Peyer's patch (tissue), 4 donors: ENCODE measurements at regions not wholly inside any gene's neighbourhood (a gene's known extent, or its start where the extent isn't known, plus 50 kb on each side); places are given as distances from the start of the nearest gene placed in this dataset.

Experiments used
- DNase-seq, 3 donors: peaks; one replicate each; pipeline ENCODE4 v3.0.0-alpha.2; 2017 to 2019
- H3K27ac ChIP-seq, 4 donors: fragments of 200-600 bp; sonication (generic); one replicate each; pipeline ENCODE4 v1.5.1; 2016 to 2019
- H3K27me3 ChIP-seq, 2 donors: fragments of 200-600 bp; sonication (generic); one replicate each; pipeline ENCODE4 v1.5.1; 2019
- H3K36me3 ChIP-seq, 3 donors: fragments of 200-600 bp; sonication (generic); one replicate each; pipeline ENCODE4 v1.5.1; 2016 to 2019
- H3K4me1 ChIP-seq, 4 donors: fragments of 200-600 bp; sonication (generic); one replicate each; pipeline ENCODE4 v1.5.1; 2016 to 2019
- H3K4me3 ChIP-seq, 4 donors: fragments of 200-600 bp; sonication (generic); 1 replicate in 3 of 4; 2 replicates in 1 of 4; pipeline ENCODE4 v1.5.1; 2016 to 2019; ENCODE audit warnings: mild to moderate bottlenecking in 1 of 4
- H3K9me3 ChIP-seq, 4 donors: fragments of 200-600 bp; sonication (generic); one replicate each; pipeline ENCODE4 v1.5.1; 2016 to 2019; ENCODE audit warnings: mild to moderate bottlenecking in 1 of 4
- CTCF ChIP-seq, 6 experiments: fragments of 450-650 bp in 4 of 6; fragments of 200-600 bp in 2 of 6; sonication (generic) in 1 of 6; IDR thresholded peaks; one replicate each; pipeline ENCODE4 v1.5.1; 2017 to 2019; ENCODE audit warnings: antibody characterized with exemption in 6 of 6, mild to moderate bottlenecking in 3 of 6, moderate library complexity in 1 of 6
- POLR2A ChIP-seq, 2 donors: fragments of 450-650 bp; IDR thresholded peaks; one replicate each; pipeline ENCODE4 v1.5.1; 2017; ENCODE audit warnings: antibody characterized with exemption in 2 of 2, mild to moderate bottlenecking in 2 of 2, moderate library complexity in 2 of 2

GRCh38 chr3:161913786-161914389 is 417.3 kb downstream of the OTOL1 start:
- Histone ChIP-seq H3K27me3 (no peaks in the 10 kb centered on the region), H3K9me3 (no peaks in the 10 kb centered on the region), H3K4me1 (no peaks in the 10 kb centered on the region), H3K36me3 (no peaks in the 10 kb centered on the region), H3K27ac (no peak overlapping the region), H3K4me3 (no peak overlapping the region)
- TF ChIP-seq CTCF (IDR thresholded peaks at IDR 0.05) (no peak), POLR2A (IDR thresholded peaks at IDR 0.05) (no peak)
- no peak for DNase-seq

GRCh38 chr3:161914703-161915417 is 418.3 kb downstream of the OTOL1 start:
- H3K9me3 ChIP-seq, result no peaks in the 10 kb centered on the region
- peak in 1 of 3 donors; percentile 46 for DNase-seq
- H3K27me3 ChIP-seq, result no peaks in the 10 kb centered on the region
- no peak overlapping the region for H3K4me3 ChIP-seq
- H3K36me3 ChIP-seq, result no peaks in the 10 kb centered on the region
- no peak overlapping the region for H3K27ac ChIP-seq
- H3K4me1 ChIP-seq, result no peaks in the 10 kb centered on the region
- TF ChIP-seq CTCF (IDR thresholded peaks at IDR 0.05), result peak in 2 of 6 experiments; percentile 8 to 24
- no peak for TF ChIP-seq POLR2A (IDR thresholded peaks at IDR 0.05)

GRCh38 chr3:161915418-161915750 is 418.8 kb downstream of the OTOL1 start:
- Histone ChIP-seq H3K36me3 (no peaks in the 10 kb centered on the region), H3K9me3 (no peaks in the 10 kb centered on the region), H3K27me3 (no peaks in the 10 kb centered on the region), H3K4me1 (no peaks in the 10 kb centered on the region), H3K4me3 (no peak overlapping the region), H3K27ac (no peak overlapping the region)
- TF ChIP-seq CTCF (IDR thresholded peaks at IDR 0.05), result no peak
- no peak for TF ChIP-seq POLR2A (IDR thresholded peaks at IDR 0.05)
- DNase-seq, result no peak

DNA sequence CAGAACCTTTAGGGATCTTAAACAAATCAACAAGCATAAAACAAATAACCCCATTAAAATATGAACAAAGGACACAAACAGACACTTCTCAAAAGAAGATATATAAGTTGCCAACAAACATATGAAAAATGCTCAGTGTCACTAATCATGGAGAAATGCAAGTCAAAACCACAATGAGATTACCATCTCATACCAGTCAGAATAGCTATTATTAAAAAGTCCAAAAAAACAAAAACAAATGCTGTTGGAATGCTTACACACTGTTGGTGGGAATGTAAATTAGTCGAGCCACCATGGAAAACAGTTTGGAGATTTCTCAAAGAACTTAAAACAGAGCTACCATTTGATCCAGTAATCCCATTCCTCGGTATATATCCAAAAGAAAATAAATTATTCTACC is 423.6 kb downstream of the OTOL1 start:
- H3K36me3 ChIP-seq, result no peaks in the 10 kb centered on the region
- no peaks in the 10 kb centered on the region for H3K9me3 ChIP-seq
- H3K4me1 ChIP-seq, result no peaks in the 10 kb centered on the region
- TF ChIP-seq POLR2A (IDR thresholded peaks at IDR 0.05) (no peak), CTCF (IDR thresholded peaks at IDR 0.05) (no peak)
- H3K27me3 ChIP-seq, result no peaks in the 10 kb centered on the region
- no peak for DNase-seq
- no peak overlapping the region for H3K4me3 ChIP-seq
- no peak overlapping the region for H3K27ac ChIP-seq

- DNase-seq, result no peak
- Histone ChIP-seq H3K27ac (no peak overlapping the region), H3K4me1 (no peaks in the 10 kb centered on the region), H3K36me3 (no peaks in the 10 kb centered on the region), H3K9me3 (no peaks in the 10 kb centered on the region), H3K4me3 (no peak overlapping the region), H3K27me3 (no peaks in the 10 kb centered on the region)
- TF ChIP-seq POLR2A (IDR thresholded peaks at IDR 0.05) (no peak), CTCF (IDR thresholded peaks at IDR 0.05) (no peak)
These were observed 429.2 kb downstream of the OTOL1 start for GRCh38 chr3:161925749-161926360.
